ENCODE measurements at regions not wholly inside any gene's neighbourhood (a gene's known extent, or its start where the extent isn't known, plus 50 kb on each side); places are given as distances from the start of the nearest gene placed in this dataset.

DNA sequence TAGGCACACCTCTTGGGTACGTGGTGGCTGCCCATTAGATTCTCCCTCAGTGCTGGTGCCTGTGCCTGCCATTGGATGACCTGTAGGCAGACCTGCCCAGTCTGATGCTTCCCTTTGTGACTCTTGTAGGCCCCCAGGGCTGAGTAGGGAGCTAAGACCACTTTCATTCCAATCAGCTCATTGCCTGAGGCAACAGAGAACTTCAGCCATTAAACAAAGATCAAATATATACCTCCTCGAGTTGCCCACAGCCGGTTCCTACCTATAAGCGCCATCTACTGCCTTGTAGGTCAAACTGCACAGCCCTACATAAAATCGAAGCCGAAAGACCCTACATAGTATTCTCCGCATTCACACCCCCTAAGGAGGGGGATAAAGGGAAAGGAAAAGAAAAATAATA, 184.6 kb downstream of the ETAA1 start:
- TF ChIP-seq, protein P1, sequence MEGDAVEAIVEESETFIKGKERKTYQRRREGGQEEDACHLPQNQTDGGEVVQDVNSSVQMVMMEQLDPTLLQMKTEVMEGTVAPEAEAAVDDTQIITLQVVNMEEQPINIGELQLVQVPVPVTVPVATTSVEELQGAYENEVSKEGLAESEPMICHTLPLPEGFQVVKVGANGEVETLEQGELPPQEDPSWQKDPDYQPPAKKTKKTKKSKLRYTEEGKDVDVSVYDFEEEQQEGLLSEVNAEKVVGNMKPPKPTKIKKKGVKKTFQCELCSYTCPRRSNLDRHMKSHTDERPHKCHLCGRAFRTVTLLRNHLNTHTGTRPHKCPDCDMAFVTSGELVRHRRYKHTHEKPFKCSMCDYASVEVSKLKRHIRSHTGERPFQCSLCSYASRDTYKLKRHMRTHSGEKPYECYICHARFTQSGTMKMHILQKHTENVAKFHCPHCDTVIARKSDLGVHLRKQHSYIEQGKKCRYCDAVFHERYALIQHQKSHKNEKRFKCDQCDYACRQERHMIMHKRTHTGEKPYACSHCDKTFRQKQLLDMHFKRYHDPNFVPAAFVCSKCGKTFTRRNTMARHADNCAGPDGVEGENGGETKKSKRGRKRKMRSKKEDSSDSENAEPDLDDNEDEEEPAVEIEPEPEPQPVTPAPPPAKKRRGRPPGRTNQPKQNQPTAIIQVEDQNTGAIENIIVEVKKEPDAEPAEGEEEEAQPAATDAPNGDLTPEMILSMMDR (IDR thresholded peaks at IDR 0.05; ENCODE audit: borderline replicate concordance, extremely low read depth, low read length, poor library complexity, severe bottlenecking): peak; percentile 38
- TF ChIP-seq EZH2 (IDR thresholded peaks at IDR 0.05; ENCODE audit: borderline replicate concordance, low read depth, low read length, severe bottlenecking): no peak

All from DND-41 (cell line).